ENCODE measurements at regions not wholly inside any gene's neighbourhood (a gene's known extent, or its start where the extent isn't known, plus 50 kb on each side); places are given as distances from the start of the nearest gene placed in this dataset.

DNA sequence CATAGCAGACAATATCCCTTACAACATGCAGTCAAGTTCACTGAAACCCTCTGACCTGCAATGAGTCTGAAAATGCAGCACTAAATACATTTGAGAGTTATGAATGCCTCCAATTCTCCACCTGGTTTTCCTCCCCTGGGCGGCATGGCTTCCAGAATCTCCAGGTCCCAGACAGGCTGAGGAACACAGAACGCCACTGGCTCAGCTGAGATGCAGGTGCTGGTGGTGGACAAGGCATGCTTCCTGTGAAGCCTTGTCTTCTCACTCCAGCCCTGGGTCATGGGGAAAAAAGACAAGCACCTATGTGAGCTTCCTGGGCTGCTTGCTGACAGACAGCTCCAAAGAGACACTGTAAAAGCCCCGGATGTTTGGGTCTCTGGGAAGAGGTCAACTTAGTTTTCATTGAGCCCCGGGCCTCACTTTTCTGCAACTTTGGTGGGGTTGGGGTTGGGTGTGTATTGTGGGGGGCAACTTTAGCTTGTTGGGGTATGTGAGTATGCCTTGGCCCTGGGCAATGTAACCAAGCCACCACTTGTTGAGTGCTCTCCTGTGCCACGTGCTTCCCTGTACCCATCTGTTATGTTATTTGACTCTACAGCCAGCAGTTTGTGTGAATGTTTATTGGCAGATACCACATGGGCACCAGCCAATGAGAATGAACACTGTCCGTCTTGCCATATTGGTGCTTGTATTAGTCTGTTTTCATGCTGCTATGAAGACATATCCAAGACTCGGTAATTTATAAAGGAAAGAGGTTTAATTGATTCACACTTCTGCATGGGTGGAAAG lies 127.8 kb downstream of the EMX2 start:
- Histone ChIP-seq H3K4me1 (no peaks in the 10 kb centered on the region), H3K4me2 (no peak overlapping the region), H3K27ac (no peak overlapping the region), H3K9me3 (no peaks in the 10 kb centered on the region), H3K4me3 (no peak overlapping the region)
- DNase-seq (ENCODE audit: low read depth in 1 of 2, low spot score in 1 of 2) (no peak), FAIRE-seq (no peak), ATAC-seq (no peak)
- POLR2A ChIA-PET: no interaction called here
- CTCF ChIA-PET: interaction anchor here (0.7 kb wide), 1 partner anchor 15 kb away, joined by 3 read pairs; no protein-coding TSS in a partner anchor
- WGBS (ENCODE audit: missing lambda C conversion rate): 44% methylated on average over 7 of the region's 7 CpGs
- TF ChIP-seq CHD4 (IDR thresholded peaks at IDR 0.05; ENCODE audit: borderline replicate concordance) (no peak), SMC3 (IDR thresholded peaks at IDR 0.05) (no peak), REST (IDR thresholded peaks at IDR 0.05) (no peak), EHF (CRISPR knock-in tag; IDR thresholded peaks at IDR 0.05) (no peak), PHF8 (IDR thresholded peaks at IDR 0.05; ENCODE audit: borderline replicate concordance, low read depth) (no peak), ZSCAN20 (CRISPR knock-in tag; IDR thresholded peaks at IDR 0.05) (no peak), RCOR1 (IDR thresholded peaks at IDR 0.05; ENCODE audit: low read depth, low read length) (no peak), CBX2 (IDR thresholded peaks at IDR 0.05; ENCODE audit: borderline replicate concordance, low read depth) (no peak), HES2 (IDR thresholded peaks at IDR 0.05) (no peak), TP53 (CRISPR knock-in tag; IDR thresholded peaks at IDR 0.05) (no peak), NFE2L2 (conservative IDR thresholded peaks at IDR 0.05; ENCODE audit: low read length) (no peak), RAD21 (conservative IDR thresholded peaks at IDR 0.05 in 1 of 2, IDR thresholded peaks at IDR 0.05 in 1 of 2) (no peak), JUN (IDR thresholded peaks at IDR 0.05) (no peak)
- TF ChIP-seq, protein P1, sequence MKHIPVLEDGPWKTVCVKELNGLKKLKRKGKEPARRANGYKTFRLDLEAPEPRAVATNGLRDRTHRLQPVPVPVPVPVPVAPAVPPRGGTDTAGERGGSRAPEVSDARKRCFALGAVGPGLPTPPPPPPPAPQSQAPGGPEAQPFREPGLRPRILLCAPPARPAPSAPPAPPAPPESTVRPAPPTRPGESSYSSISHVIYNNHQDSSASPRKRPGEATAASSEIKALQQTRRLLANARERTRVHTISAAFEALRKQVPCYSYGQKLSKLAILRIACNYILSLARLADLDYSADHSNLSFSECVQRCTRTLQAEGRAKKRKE (CRISPR knock-in tag; IDR thresholded peaks at IDR 0.05; ENCODE audit: low read depth): no peak

DNA sequence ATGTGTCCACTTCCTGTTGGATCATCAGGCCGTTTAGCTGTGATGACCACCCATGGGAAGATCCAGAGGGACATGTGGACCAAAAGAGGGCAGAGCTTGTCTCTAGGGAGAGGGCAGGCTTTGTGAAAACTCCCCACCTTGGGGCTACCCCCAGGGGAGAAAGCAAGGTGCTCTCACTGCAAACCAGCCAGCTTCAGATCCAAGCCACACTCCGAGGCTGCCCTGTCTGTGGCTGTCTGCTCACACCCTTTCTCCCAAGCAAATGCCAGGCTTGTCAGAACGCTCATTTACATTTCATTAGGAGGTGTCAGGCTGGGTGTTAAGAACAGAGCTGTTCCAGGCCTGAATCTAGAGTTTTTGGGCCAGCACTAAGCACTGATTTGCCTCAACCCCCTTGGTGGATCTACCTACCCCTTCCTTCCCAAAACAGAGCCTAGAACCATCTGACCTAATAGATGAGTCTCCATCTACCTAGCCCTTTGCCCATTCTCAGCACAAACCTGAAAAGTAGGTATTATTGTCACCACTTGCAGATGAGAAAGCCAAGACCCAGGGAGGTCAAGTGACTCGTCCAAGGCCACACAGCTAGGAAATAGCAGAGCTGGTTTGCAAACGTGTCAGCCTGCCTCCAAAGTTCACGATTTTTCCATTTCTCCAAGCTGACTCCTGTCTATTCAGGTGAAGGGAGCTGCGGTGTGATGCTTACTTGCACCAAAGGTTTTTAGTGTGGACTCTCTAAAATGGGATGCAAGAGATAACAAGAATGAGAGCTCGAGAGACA lies 130.9 kb downstream of the EMX2 start:
- no peaks in the 10 kb centered on the region for H3K4me1 ChIP-seq
- DNase-seq (ENCODE audit: low read depth in 1 of 2, low spot score in 1 of 2) (no peak), ATAC-seq (no peak), FAIRE-seq (no peak)
- H3K4me2 ChIP-seq: no peak overlapping the region
- H3K9me3 ChIP-seq: no peaks in the 10 kb centered on the region
- ChIA-PET CTCF (interaction anchor here (0.6 to 2.4 kb wide), 3 partner anchors 9 to 13 kb away, joined by 3 to 7 read pairs (median 3); no protein-coding TSS in a partner anchor), POLR2A (no interaction called here)
- 20% methylated on average over 8 of the region's 8 CpGs for WGBS (ENCODE audit: missing lambda C conversion rate)
- no peak for TF ChIP-seq HOXA7 (CRISPR knock-in tag; IDR thresholded peaks at IDR 0.05)
- no peak for TF ChIP-seq GATA3 (IDR thresholded peaks at IDR 0.05; ENCODE audit: borderline replicate concordance)
- no peak for TF ChIP-seq CEBPB (IDR thresholded peaks at IDR 0.05)
- TF ChIP-seq CHD2 (IDR thresholded peaks at IDR 0.05; ENCODE audit: low read length, partially characterized antibody): no peak
- TF ChIP-seq MAZ (IDR thresholded peaks at IDR 0.05; ENCODE audit: borderline replicate concordance, low read depth, low read length): no peak
- TF ChIP-seq ZC3H11A (IDR thresholded peaks at IDR 0.05): no peak
- TF ChIP-seq EP300 (IDR thresholded peaks at IDR 0.05): no peak
- no peak for TF ChIP-seq RNF2 (IDR thresholded peaks at IDR 0.05; ENCODE audit: borderline replicate concordance, low read depth)
- no peak overlapping the region for H3K4me3 ChIP-seq
- no peak overlapping the region for H3K27ac ChIP-seq

Measured in A549 (cell line).